ENCODE measurements at regions not wholly inside any gene's neighbourhood (a gene's known extent, or its start where the extent isn't known, plus 50 kb on each side); places are given as distances from the start of the nearest gene placed in this dataset.

GRCh38 chr9:135032868-135033460 lies 54.5 kb upstream of the OLFM1 start:
- TF ChIP-seq CTCF (conservative IDR thresholded peaks at IDR 0.05 in 1 of 2, IDR thresholded peaks at IDR 0.05 in 1 of 2; ENCODE audit: extremely low read depth in 1 of 2, insufficient read depth in 1 of 2, low read depth in 1 of 2, low read length in 2 of 2): no peak
- no peak for TF ChIP-seq EZH2 (IDR thresholded peaks at IDR 0.05; ENCODE audit: borderline replicate concordance, low read length)
